ENCODE measurements at regions not wholly inside any gene's neighbourhood (a gene's known extent, or its start where the extent isn't known, plus 50 kb on each side); places are given as distances from the start of the nearest gene placed in this dataset.
"Not testable (repeated sequence)": the region's sequence is repeated elsewhere in the genome, so short reads cannot be mapped to it uniquely, and the experiment has no call there.

DNA sequence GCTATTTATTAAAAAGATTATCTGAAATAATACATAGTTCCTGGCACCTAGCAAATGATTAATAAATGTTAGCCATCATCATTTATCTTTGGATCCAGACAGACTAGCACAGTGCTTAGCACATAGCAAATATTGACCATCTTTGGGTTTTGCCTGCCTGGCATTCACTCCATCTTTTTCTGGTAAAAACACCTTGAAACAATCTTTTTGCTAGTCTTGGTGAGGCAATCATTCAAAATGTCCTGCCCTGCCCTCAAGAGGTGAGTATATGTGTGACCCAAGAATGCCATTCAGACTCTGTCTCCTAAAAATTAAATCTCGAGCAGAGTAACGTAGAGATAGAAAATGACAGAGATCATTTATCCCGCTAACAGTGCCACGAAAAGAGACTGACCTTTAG, 78.3 kb upstream of the ZNF280D start:
- FAIRE-seq: no peak
- DNase-seq (ENCODE audit: low spot score): no peak

GRCh38 chr15:56808160-56808559, 74.9 kb upstream of the ZNF280D start:
- FAIRE-seq (no peak), DNase-seq (ENCODE audit: low spot score) (no peak)

GRCh38 chr15:56806148-56806536, 72.8 kb upstream of the ZNF280D start:
- no peak for FAIRE-seq

GRCh38 chr15:56805466-56806147, 72.3 kb upstream of the ZNF280D start:
- FAIRE-seq: peak; percentile 91
- peak; percentile 80 for DNase-seq (ENCODE audit: low spot score)

More at GRCh38 chr15:56806148-56806536, 72.8 kb upstream of the ZNF280D start:
- no peak for DNase-seq (ENCODE audit: low spot score)

DNA sequence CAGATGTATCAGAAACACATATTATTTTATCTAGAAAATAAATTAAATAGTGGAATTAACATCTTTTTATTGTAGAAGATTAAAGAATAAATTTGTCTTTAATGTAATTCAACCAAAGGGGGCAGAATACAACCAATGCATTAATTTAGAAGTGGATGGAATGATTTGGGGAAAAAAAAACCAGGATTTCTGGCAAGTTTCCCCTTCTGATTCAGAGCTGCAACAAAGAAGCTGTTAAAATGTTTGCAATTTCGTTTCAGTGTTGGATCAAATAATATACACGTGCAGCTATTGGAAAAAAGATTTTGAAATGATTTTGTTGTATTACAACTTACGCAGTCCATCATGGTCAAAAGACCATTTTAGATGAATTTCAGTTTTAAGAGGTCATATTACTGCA, 71.6 kb upstream of the ZNF280D start:
- FAIRE-seq (no peak), DNase-seq (ENCODE audit: low spot score) (no peak)

- DNase-seq (ENCODE audit: low spot score): no peak
- FAIRE-seq: no peak
Observed at GRCh38 chr15:56804279-56804678, 71.0 kb upstream of the ZNF280D start.

DNA sequence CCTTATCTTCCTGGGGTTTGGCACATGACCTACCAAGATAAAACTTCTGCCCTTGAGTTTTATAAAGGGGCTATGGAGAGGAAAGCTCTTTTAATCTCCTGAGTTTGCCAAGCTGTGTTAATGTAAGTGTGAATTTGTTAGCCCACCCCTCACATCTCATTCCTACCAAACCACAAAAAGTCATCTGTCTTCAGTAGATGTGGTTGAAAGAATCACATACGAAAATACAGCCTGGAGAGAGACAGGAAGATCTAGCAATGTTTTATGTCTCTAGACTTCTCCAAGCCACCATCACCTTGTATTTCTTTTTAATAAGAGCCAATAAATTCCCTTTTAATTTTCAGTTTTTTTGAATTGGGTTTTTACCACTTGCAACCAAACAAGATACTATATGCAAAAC, 68.9 kb upstream of the ZNF280D start:
- DNase-seq (ENCODE audit: low spot score) (no peak), FAIRE-seq (no peak)

DNA sequence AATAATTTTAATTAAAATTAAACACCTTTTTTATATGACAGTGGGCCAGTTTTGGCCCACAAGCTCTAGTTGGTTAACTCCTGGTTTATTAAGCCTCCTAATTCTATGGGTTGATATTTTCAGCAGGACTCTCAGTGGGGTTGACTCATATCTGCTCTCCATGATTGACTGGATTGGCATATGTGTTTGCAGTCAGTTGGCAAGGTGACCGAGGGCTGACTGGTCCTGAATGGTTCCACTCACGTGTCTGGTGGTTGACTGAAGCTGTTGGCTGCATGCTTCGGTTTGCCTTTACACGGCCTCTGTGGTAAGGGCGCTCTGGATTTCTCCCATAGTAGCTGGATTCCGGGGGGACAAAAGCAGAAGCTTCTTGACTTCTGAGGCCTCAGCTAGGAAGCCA, 65.3 kb upstream of the ZNF280D start:
- FAIRE-seq: peak; percentile 92
- peak; percentile 91 for DNase-seq (ENCODE audit: low spot score)

- no peak for FAIRE-seq
- DNase-seq (ENCODE audit: low spot score): no peak
Observed at GRCh38 chr15:56797720-56798275, 64.5 kb upstream of the ZNF280D start.

DNA sequence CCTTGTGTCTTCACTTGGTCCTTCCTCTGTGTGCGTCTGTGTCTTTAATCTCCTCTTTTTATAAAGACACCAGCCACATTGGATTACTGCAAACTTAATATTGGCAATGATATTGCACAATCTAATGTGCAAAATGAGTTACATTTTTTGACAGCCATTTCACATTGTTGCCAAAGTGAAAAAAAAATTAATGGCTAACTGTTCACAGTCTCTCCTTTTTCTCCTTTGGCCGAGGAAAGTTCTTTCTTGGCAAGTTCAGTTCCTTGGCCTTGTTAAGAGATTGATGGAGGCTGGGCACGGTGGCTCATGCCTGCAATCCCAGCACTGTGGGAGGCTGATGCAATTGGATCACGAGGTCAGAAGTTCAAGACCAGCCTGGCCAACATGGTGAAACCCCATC, 62.2 kb upstream of the ZNF280D start:
- FAIRE-seq: no peak
- DNase-seq (ENCODE audit: low spot score): no peak

GRCh38 chr15:56794553-56795329, 61.4 kb upstream of the ZNF280D start:
- FAIRE-seq: no peak

DNA sequence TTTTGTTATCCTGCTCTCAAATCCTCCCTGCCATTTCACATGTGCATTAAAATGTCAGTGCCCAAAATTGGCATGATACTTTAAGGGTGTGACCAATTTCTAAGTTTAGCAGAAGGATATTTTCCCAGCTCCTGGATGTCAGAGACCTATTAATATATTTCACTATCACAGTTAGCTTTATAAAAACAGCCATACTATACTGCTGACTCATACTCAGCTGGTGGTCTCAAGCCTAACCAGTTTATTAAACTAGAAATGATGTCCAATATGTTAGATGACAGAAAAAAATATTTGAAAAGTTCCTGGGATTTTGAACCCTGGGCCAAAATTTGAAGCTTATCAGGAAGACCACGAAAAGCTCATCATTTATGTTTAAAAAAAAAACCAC, 60.9 kb upstream of the ZNF280D start:
- DNase-seq (ENCODE audit: low spot score): no peak
- no peak for FAIRE-seq

More at GRCh38 chr15:56794553-56795329, 61.4 kb upstream of the ZNF280D start:
- no peak for DNase-seq (ENCODE audit: low spot score)

GRCh38 chr15:56792211-56792610, 58.9 kb upstream of the ZNF280D start:
- no peak for DNase-seq (ENCODE audit: low spot score)

DNA sequence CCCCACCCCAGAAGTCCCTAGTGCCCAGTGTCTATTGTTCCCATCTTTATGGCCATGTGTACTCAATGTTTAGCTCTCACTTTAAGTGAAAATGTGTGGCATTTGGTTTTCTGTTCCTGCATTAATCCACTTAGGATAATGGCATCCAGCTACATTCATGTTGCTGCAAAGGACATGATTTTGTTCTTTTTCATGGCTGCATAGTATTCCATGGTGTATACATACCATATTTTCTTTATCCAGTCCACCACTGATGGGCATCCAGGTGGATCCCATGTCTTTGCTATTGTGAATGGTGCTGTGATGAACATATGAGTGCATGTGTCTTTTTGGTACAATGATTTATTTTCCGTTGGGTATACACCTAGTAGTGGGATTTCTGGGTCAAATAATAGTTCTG, 58.2 kb upstream of the ZNF280D start:
- FAIRE-seq; DNase-seq (ENCODE audit: low spot score): not testable (repeated sequence)

More at GRCh38 chr15:56792211-56792610, 58.9 kb upstream of the ZNF280D start:
- FAIRE-seq: no peak

GRCh38 chr15:56788359-56788758, 55.0 kb upstream of the ZNF280D start:
- FAIRE-seq: no peak

GRCh38 chr15:56786966-56787365, 53.7 kb upstream of the ZNF280D start:
- DNase-seq (ENCODE audit: low spot score) (no peak), FAIRE-seq (no peak)

More at GRCh38 chr15:56788359-56788758, 55.0 kb upstream of the ZNF280D start:
- no peak for DNase-seq (ENCODE audit: low spot score)

- DNase-seq (ENCODE audit: low spot score) (no peak), FAIRE-seq (no peak)
Observed at GRCh38 chr15:56783857-56784661, 50.8 kb upstream of the ZNF280D start.

DNA sequence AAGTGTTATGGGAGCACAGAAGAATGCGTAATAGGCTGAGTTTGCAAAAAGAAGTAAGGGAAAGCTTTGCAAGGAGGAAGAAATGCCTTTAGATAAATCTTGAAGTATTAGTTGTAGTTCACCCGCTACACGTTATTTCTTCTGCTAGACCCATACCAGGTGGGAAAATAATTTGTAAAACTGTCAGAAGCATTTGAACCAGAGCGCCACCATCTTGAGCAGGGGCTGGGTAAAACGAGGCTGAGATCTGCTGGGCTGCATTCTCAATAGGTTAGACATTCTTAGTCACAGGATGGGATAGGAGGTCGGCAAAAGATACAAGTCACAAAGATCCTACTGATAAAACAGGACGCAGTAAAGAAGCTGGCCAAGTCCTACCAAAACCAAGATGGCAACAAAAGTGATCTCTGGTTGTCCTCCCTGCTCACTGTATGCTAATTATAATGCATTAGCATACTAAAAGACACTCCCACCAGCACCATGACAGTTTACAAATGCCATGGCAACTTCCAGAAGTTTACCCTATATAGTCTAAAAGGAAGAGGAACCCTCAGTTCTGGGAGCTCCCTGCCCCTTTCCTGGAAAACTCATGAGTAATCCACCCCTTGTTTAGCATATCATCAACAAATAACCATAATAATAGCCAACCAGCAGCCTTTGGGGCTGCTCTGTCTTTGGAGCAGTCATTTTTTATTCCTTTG, 50.0 kb upstream of the ZNF280D start:
- no peak for FAIRE-seq
- no peak for DNase-seq (ENCODE audit: low spot score)

All from RCC 7860 (cell line).